ENCODE measurements at regions not wholly inside any gene's neighbourhood (a gene's known extent, or its start where the extent isn't known, plus 50 kb on each side); places are given as distances from the start of the nearest gene placed in this dataset.

DNA sequence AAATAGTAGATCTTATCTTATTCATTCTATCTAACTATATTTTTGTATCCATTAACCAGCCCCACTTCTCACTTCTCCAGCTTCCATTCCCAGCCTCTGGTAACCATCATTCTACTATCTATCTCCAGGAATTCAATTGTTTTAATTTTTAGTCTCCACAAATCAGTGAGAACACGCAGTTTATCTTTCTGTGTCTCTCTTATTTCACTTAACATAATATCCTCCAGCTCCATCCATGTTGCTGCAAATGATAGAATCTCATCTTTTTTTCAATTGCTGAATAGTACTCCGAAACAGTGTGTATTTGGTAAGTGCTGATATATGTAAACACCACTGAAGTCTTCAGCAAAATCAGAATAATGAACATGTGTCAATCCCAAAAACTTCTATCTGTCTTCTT is 587.2 kb upstream of the ATP2B1 start:
- CTCF ChIA-PET, result no interaction called here
- Histone ChIP-seq H3K27ac (ENCODE audit: control insufficient read depth, insufficient read depth) (no peak overlapping the region), H3K4me2 (ENCODE audit: control insufficient read depth, insufficient read depth) (no peak overlapping the region), H3K4me1 (ENCODE audit: control insufficient read depth, insufficient read depth, low read length) (peaks cover 5% of the 10 kb centered on the region), H3K4me3 (no peak overlapping the region), H3K27me3 (replicated peaks in 1 of 2; ENCODE audit: control insufficient read depth in 2 of 2, insufficient read depth in 2 of 2, low read length in 1 of 2) (no peaks in the 10 kb centered on the region; a peak in 1 of 4 replicates), H3K79me2 (ENCODE audit: control insufficient read depth, insufficient read depth, low read length) (no peaks in the 10 kb centered on the region), H3K9ac (ENCODE audit: control insufficient read depth, insufficient read depth, low read length) (no peak overlapping the region), H2AFZ (ENCODE audit: control insufficient read depth, low read depth, low read length) (no peak overlapping the region), H3K36me3 (ENCODE audit: control insufficient read depth in 2 of 2, insufficient read depth in 2 of 2, low read length in 1 of 2) (no peaks in the 10 kb centered on the region), H4K20me1 (ENCODE audit: control insufficient read depth, insufficient read depth) (no peaks in the 10 kb centered on the region), H3K9me3 (replicated peaks; ENCODE audit: control insufficient read depth, insufficient read depth, low read length) (no peaks in the 10 kb centered on the region)
- DNase-seq (ENCODE audit: low read depth, low spot score) (no peak), ATAC-seq (no peak), FAIRE-seq (no peak)
- no TSS peak for BruUV-seq (replicated peaks)
- SMC1A ChIA-PET (ENCODE audit: uncharacterized antibody, unreplicated experiment), result interaction anchor here (1.3 kb wide), 1 partner anchor 40 kb away, joined by 3 read pairs; no protein-coding TSS in a partner anchor
- no peak for TF ChIP-seq HDAC2 (IDR thresholded peaks at IDR 0.05)
- TF ChIP-seq IKZF1 (conservative IDR thresholded peaks at IDR 0.05), result no peak
- TF ChIP-seq CHD2 (IDR thresholded peaks at IDR 0.05; ENCODE audit: borderline replicate concordance, low read depth, low read length), result no peak
- no peak for TF ChIP-seq IRF3 (IDR thresholded peaks at IDR 0.05)
- in situ Hi-C loops (cut with MboI) (no loop called here), intact Hi-C loops (cut with micrococcal nuclease; ENCODE audit: unreplicated experiment) (no loop called here)
- WGBS (ENCODE audit: insufficient coverage, insufficient replicate concordance, low lambda C conversion rate, missing lambda C conversion rate), result 56% methylated on average over 2 of the region's 2 CpGs
- POLR2A ChIA-PET, result no interaction called here
- RAD21 ChIA-PET (ENCODE audit: unreplicated experiment), result no interaction called here

DNA sequence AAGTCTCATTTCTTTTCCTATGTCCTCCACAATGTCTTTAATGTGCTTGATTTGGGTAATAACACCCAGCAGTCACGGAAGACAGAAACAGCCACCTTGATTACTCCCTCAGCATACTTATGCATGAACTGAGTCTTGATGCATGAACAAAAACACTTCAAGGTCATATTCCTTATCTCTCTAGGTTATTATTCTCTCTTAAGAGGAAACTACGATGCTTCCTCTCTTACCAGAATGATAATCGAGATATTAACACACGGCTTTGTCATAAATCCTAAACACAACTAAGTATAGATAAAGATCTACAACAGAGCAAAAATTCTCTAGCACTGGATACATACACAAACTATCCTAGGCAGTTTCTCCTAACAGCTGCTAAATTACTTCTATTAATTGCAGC is 583.5 kb upstream of the ATP2B1 start:
- in situ Hi-C loops (cut with MboI) (no loop called here), intact Hi-C loops (cut with micrococcal nuclease; ENCODE audit: unreplicated experiment) (no loop called here)
- no peak for DNase-seq (ENCODE audit: low read depth, low spot score)
- no peaks in the 10 kb centered on the region for H3K4me1 ChIP-seq (ENCODE audit: control insufficient read depth, insufficient read depth, low read length)
- no peaks in the 10 kb centered on the region for H3K79me2 ChIP-seq (ENCODE audit: control insufficient read depth, insufficient read depth, low read length)
- BruUV-seq (replicated peaks), result no TSS peak
- POLR2A ChIA-PET, result no interaction called here
- no peak overlapping the region for H3K27ac ChIP-seq (ENCODE audit: control insufficient read depth, insufficient read depth)
- H3K4me2 ChIP-seq (ENCODE audit: control insufficient read depth, insufficient read depth), result no peak overlapping the region
- FAIRE-seq, result no peak
- peaks cover 2% of the 10 kb centered on the region; the same call in 2 of the 3 replicates for H3K9me3 ChIP-seq (replicated peaks; ENCODE audit: control insufficient read depth, insufficient read depth, low read length)
- RAD21 ChIA-PET (ENCODE audit: unreplicated experiment), result no interaction called here
- no peaks in the 10 kb centered on the region for H3K36me3 ChIP-seq (ENCODE audit: control insufficient read depth in 2 of 2, insufficient read depth in 2 of 2, low read length in 1 of 2)
- H3K27me3 ChIP-seq (replicated peaks in 1 of 2; ENCODE audit: control insufficient read depth in 2 of 2, insufficient read depth in 2 of 2, low read length in 1 of 2), result no peaks in the 10 kb centered on the region; a peak in 1 of 4 replicates
- CTCF ChIA-PET, result interaction anchor here (0.9 kb wide), 1 partner anchor 1230 kb away, joined by 3 read pairs; no protein-coding TSS in a partner anchor
- ATAC-seq, result no peak
- SMC1A ChIA-PET (ENCODE audit: uncharacterized antibody, unreplicated experiment), result no interaction called here
- H3K9ac ChIP-seq (ENCODE audit: control insufficient read depth, insufficient read depth, low read length), result no peak overlapping the region
- 31% methylated on average over 4 of the region's 4 CpGs for WGBS (ENCODE audit: insufficient coverage, insufficient replicate concordance, low lambda C conversion rate, missing lambda C conversion rate)
- H2AFZ ChIP-seq (ENCODE audit: control insufficient read depth, low read depth, low read length), result no peak overlapping the region
- H3K4me3 ChIP-seq, result no peak overlapping the region
- no peaks in the 10 kb centered on the region for H4K20me1 ChIP-seq (ENCODE audit: control insufficient read depth, insufficient read depth)
- TF ChIP-seq ZZZ3 (IDR thresholded peaks at IDR 0.05; ENCODE audit: control insufficient read depth, insufficient read length, low read depth) (no peak), BCL11A (IDR thresholded peaks at IDR 0.05; ENCODE audit: low read depth, low read length) (no peak), SUPT20H (IDR thresholded peaks at IDR 0.05; ENCODE audit: borderline replicate concordance, control insufficient read depth, low read depth, low read length) (no peak), TCF12 (IDR thresholded peaks at IDR 0.05; ENCODE audit: low read depth, low read length) (no peak), MTA3 (IDR thresholded peaks at IDR 0.05; ENCODE audit: borderline replicate concordance, low read length) (no peak), JUND (IDR thresholded peaks at IDR 0.05; ENCODE audit: low read depth, low read length) (no peak), NKRF (conservative IDR thresholded peaks at IDR 0.05) (no peak), EP300 (IDR thresholded peaks at IDR 0.05; ENCODE audit: borderline replicate concordance in 1 of 2, control insufficient read depth in 1 of 2, low read depth in 2 of 2, low read length in 2 of 2) (no peak), BACH1 (IDR thresholded peaks at IDR 0.05; ENCODE audit: borderline replicate concordance) (no peak)

Data from GM12878 (cell line).